Activated naive CD8-positive, alpha-beta T cell treated with anti-CD3 and anti-CD28 coated beads for 36 hours (primary cell): ENCODE measurements at regions not wholly inside any gene's neighbourhood (a gene's known extent, or its start where the extent isn't known, plus 50 kb on each side); places are given as distances from the start of the nearest gene placed in this dataset.
"Not testable (repeated sequence)": the region's sequence is repeated elsewhere in the genome, so short reads cannot be mapped to it uniquely, and the experiment has no call there.

Source experiments
- DNase-seq: peaks from one replicate; pipeline ENCODE4 v3.0.0; 2021
- H3K27ac Mint-ChIP-seq: one replicate; pipeline ENCODE4 v1.8.0; 2022; ENCODE audit warnings: mild to moderate bottlenecking, moderate library complexity, mixed read lengths
- H3K27me3 Mint-ChIP-seq: one replicate; pipeline ENCODE4 v1.8.0; 2022; ENCODE audit warnings: mild to moderate bottlenecking, mixed read lengths
- H3K36me3 Mint-ChIP-seq: one replicate; pipeline ENCODE4 v1.8.0; 2021; ENCODE audit warnings: mild to moderate bottlenecking, mixed read lengths
- H3K4me1 Mint-ChIP-seq: one replicate; pipeline ENCODE4 v1.8.0; 2021; ENCODE audit warnings: mixed read lengths
- H3K4me3 Mint-ChIP-seq: one replicate; pipeline ENCODE4 v1.8.0; 2022; ENCODE audit warnings: mild to moderate bottlenecking, moderate library complexity, mixed read lengths
- H3K9me3 Mint-ChIP-seq: one replicate; pipeline ENCODE4 v1.8.0; 2022; ENCODE audit warnings: mixed read lengths

- no peak overlapping the region for H3K4me3 Mint-ChIP-seq
- no peaks in the 10 kb centered on the region for H3K36me3 Mint-ChIP-seq
- H3K27ac Mint-ChIP-seq: no peak overlapping the region
- no peaks in the 10 kb centered on the region for H3K4me1 Mint-ChIP-seq
- peaks cover under 1% of the 10 kb centered on the region for H3K9me3 Mint-ChIP-seq
- H3K27me3 Mint-ChIP-seq: no peaks in the 10 kb centered on the region
- no peak for DNase-seq
Observed at GRCh38 chr20:22954661-22955060, 80.5 kb upstream of the SSTR4 start.

GRCh38 chr20:22958390-22958789 lies 76.7 kb upstream of the SSTR4 start:
- no peak for DNase-seq
- no peak overlapping the region for H3K27ac Mint-ChIP-seq
- no peak overlapping the region for H3K4me3 Mint-ChIP-seq
- H3K27me3 Mint-ChIP-seq: no peaks in the 10 kb centered on the region
- H3K9me3 Mint-ChIP-seq: peaks cover 3% of the 10 kb centered on the region
- H3K36me3 Mint-ChIP-seq: no peaks in the 10 kb centered on the region
- H3K4me1 Mint-ChIP-seq: no peaks in the 10 kb centered on the region

- no peaks in the 10 kb centered on the region for H3K36me3 Mint-ChIP-seq
- H3K27ac Mint-ChIP-seq: no peak overlapping the region
- no peaks in the 10 kb centered on the region for H3K4me1 Mint-ChIP-seq
- DNase-seq: no peak
- no peak overlapping the region for H3K4me3 Mint-ChIP-seq
- peaks cover 3% of the 10 kb centered on the region for H3K9me3 Mint-ChIP-seq
- peaks cover 11% of the 10 kb centered on the region for H3K27me3 Mint-ChIP-seq
Observed at GRCh38 chr20:22962567-22963439, 72.3 kb upstream of the SSTR4 start.

GRCh38 chr20:22963581-22963980 lies 71.5 kb upstream of the SSTR4 start:
- no peaks in the 10 kb centered on the region for H3K36me3 Mint-ChIP-seq
- DNase-seq: no peak
- peaks cover 3% of the 10 kb centered on the region for H3K9me3 Mint-ChIP-seq
- H3K27ac Mint-ChIP-seq: no peak overlapping the region
- H3K4me3 Mint-ChIP-seq: no peak overlapping the region
- no peaks in the 10 kb centered on the region for H3K4me1 Mint-ChIP-seq
- peaks cover 11% of the 10 kb centered on the region for H3K27me3 Mint-ChIP-seq

- H3K36me3 Mint-ChIP-seq: no peaks in the 10 kb centered on the region
- no peak overlapping the region for H3K4me3 Mint-ChIP-seq
- H3K9me3 Mint-ChIP-seq: no peaks in the 10 kb centered on the region
- H3K27me3 Mint-ChIP-seq: peaks cover 11% of the 10 kb centered on the region
- no peak overlapping the region for H3K27ac Mint-ChIP-seq
- DNase-seq: no peak
- H3K4me1 Mint-ChIP-seq: no peaks in the 10 kb centered on the region
Observed at GRCh38 chr20:22966787-22967464, 68.2 kb upstream of the SSTR4 start.

- not testable (repeated sequence) for H3K27ac Mint-ChIP-seq, DNase-seq, H3K36me3 Mint-ChIP-seq, H3K9me3 Mint-ChIP-seq, H3K4me1 Mint-ChIP-seq, H3K4me3 Mint-ChIP-seq
- H3K27me3 Mint-ChIP-seq: peaks cover 11% of the 10 kb centered on the region
Observed at GRCh38 chr20:22967706-22968105, 67.4 kb upstream of the SSTR4 start.

- not testable (repeated sequence) for H3K9me3 Mint-ChIP-seq, H3K4me1 Mint-ChIP-seq, H3K4me3 Mint-ChIP-seq, DNase-seq, H3K36me3 Mint-ChIP-seq, H3K27ac Mint-ChIP-seq
- H3K27me3 Mint-ChIP-seq: peaks cover 11% of the 10 kb centered on the region
Observed at GRCh38 chr20:22969031-22969430, 66.1 kb upstream of the SSTR4 start.

- H3K27ac Mint-ChIP-seq, H3K4me1 Mint-ChIP-seq, H3K36me3 Mint-ChIP-seq, H3K9me3 Mint-ChIP-seq, DNase-seq, H3K4me3 Mint-ChIP-seq, H3K27me3 Mint-ChIP-seq: not testable (repeated sequence)
Observed at GRCh38 chr20:22971077-22971476, 64.0 kb upstream of the SSTR4 start.

GRCh38 chr20:22974354-22974753 lies 60.8 kb upstream of the SSTR4 start:
- no peaks in the 10 kb centered on the region for H3K27me3 Mint-ChIP-seq
- no peaks in the 10 kb centered on the region for H3K36me3 Mint-ChIP-seq
- DNase-seq: no peak
- H3K9me3 Mint-ChIP-seq: no peaks in the 10 kb centered on the region
- no peak overlapping the region for H3K4me3 Mint-ChIP-seq
- no peak overlapping the region for H3K27ac Mint-ChIP-seq
- H3K4me1 Mint-ChIP-seq: no peaks in the 10 kb centered on the region

- Mint-ChIP-seq H3K27me3 (no peaks in the 10 kb centered on the region), H3K4me1 (no peaks in the 10 kb centered on the region), H3K4me3 (no peak overlapping the region), H3K9me3 (no peaks in the 10 kb centered on the region), H3K27ac (no peak overlapping the region), H3K36me3 (no peaks in the 10 kb centered on the region)
- DNase-seq: no peak
Observed at GRCh38 chr20:22977047-22977785, 57.9 kb upstream of the SSTR4 start.

GRCh38 chr20:22984008-22984407 lies 51.1 kb upstream of the SSTR4 start:
- DNase-seq: no peak
- no peaks in the 10 kb centered on the region for H3K4me1 Mint-ChIP-seq
- peaks cover 2% of the 10 kb centered on the region for H3K9me3 Mint-ChIP-seq
- H3K4me3 Mint-ChIP-seq: no peak overlapping the region
- H3K36me3 Mint-ChIP-seq: no peaks in the 10 kb centered on the region
- H3K27me3 Mint-ChIP-seq: peaks cover 9% of the 10 kb centered on the region
- H3K27ac Mint-ChIP-seq: no peak overlapping the region

GRCh38 chr20:22984606-22985005 lies 50.5 kb upstream of the SSTR4 start:
- Mint-ChIP-seq H3K4me1 (no peaks in the 10 kb centered on the region), H3K27me3 (peaks cover 9% of the 10 kb centered on the region), H3K4me3 (no peak overlapping the region), H3K27ac (no peak overlapping the region), H3K36me3 (no peaks in the 10 kb centered on the region), H3K9me3 (peaks cover 2% of the 10 kb centered on the region)
- DNase-seq: no peak

- H3K4me1 Mint-ChIP-seq: no peaks in the 10 kb centered on the region
- peaks cover 9% of the 10 kb centered on the region for H3K27me3 Mint-ChIP-seq
- H3K27ac Mint-ChIP-seq: no peak overlapping the region
- no peaks in the 10 kb centered on the region for H3K36me3 Mint-ChIP-seq
- no peak for DNase-seq
- H3K4me3 Mint-ChIP-seq: no peak overlapping the region
- peaks cover 2% of the 10 kb centered on the region for H3K9me3 Mint-ChIP-seq
Observed at GRCh38 chr20:22985239-22985778, 49.8 kb upstream of the SSTR4 start.
